ENCODE measurements at regions not wholly inside any gene's neighbourhood (a gene's known extent, or its start where the extent isn't known, plus 50 kb on each side); places are given as distances from the start of the nearest gene placed in this dataset.
"Not testable (repeated sequence)": the region's sequence is repeated elsewhere in the genome, so short reads cannot be mapped to it uniquely, and the experiment has no call there.

GRCh38 chr2:153623020-153623419 is 144.5 kb upstream of the RPRM start:
- DNase-seq: no peak

GRCh38 chr2:153626676-153627075 is 148.1 kb upstream of the RPRM start:
- DNase-seq: no peak

- no peak for DNase-seq
Measured at GRCh38 chr2:153635494-153635893, 156.9 kb upstream of the RPRM start.

GRCh38 chr2:153641046-153641445 is 162.5 kb upstream of the RPRM start:
- no peak for DNase-seq

GRCh38 chr2:153644955-153645354 is 166.4 kb upstream of the RPRM start:
- no peak for DNase-seq

GRCh38 chr2:153645599-153645998 is 167.0 kb upstream of the RPRM start:
- no peak for DNase-seq

GRCh38 chr2:153657651-153658050 is 179.1 kb upstream of the RPRM start:
- DNase-seq: no peak

GRCh38 chr2:153661801-153662200 is 183.2 kb upstream of the RPRM start:
- DNase-seq: no peak

GRCh38 chr2:153663371-153663770 is 184.8 kb upstream of the RPRM start:
- no peak for DNase-seq

GRCh38 chr2:153664009-153664408 is 185.4 kb upstream of the RPRM start:
- DNase-seq: not testable (repeated sequence)

GRCh38 chr2:153667475-153667874 is 188.9 kb upstream of the RPRM start:
- DNase-seq: no peak

- no peak for DNase-seq
Measured at GRCh38 chr2:153668923-153669322, 190.4 kb upstream of the RPRM start.

GRCh38 chr2:153710128-153710527 is 161.6 kb upstream of the GALNT13 start:
- DNase-seq: no peak

GRCh38 chr2:153715218-153715850 is 156.4 kb upstream of the GALNT13 start:
- DNase-seq: no peak

- DNase-seq: no peak
Measured at GRCh38 chr2:153717060-153717459, 154.7 kb upstream of the GALNT13 start.

- no peak for DNase-seq
Measured at GRCh38 chr2:153739394-153739793, 132.3 kb upstream of the GALNT13 start.

GRCh38 chr2:153761936-153762335 is 109.8 kb upstream of the GALNT13 start:
- no peak for DNase-seq

- DNase-seq: no peak
Measured at GRCh38 chr2:153766415-153766814, 105.3 kb upstream of the GALNT13 start.

GRCh38 chr2:153770359-153770991 is 101.2 kb upstream of the GALNT13 start:
- DNase-seq: peak in 11 of 56 donors; percentile 3 to 34 (median 9)

- no peak for DNase-seq
Measured at GRCh38 chr2:153780241-153780640, 91.5 kb upstream of the GALNT13 start.

- DNase-seq: no peak
Measured at GRCh38 chr2:153786016-153786415, 85.7 kb upstream of the GALNT13 start.

GRCh38 chr2:153787612-153788011 is 84.1 kb upstream of the GALNT13 start:
- no peak for DNase-seq

GRCh38 chr2:153802671-153803070 is 69.1 kb upstream of the GALNT13 start:
- DNase-seq: no peak
